ENCODE measurements at regions not wholly inside any gene's neighbourhood (a gene's known extent, or its start where the extent isn't known, plus 50 kb on each side); places are given as distances from the start of the nearest gene placed in this dataset.
"Not testable (repeated sequence)": the region's sequence is repeated elsewhere in the genome, so short reads cannot be mapped to it uniquely, and the experiment has no call there.

DNA sequence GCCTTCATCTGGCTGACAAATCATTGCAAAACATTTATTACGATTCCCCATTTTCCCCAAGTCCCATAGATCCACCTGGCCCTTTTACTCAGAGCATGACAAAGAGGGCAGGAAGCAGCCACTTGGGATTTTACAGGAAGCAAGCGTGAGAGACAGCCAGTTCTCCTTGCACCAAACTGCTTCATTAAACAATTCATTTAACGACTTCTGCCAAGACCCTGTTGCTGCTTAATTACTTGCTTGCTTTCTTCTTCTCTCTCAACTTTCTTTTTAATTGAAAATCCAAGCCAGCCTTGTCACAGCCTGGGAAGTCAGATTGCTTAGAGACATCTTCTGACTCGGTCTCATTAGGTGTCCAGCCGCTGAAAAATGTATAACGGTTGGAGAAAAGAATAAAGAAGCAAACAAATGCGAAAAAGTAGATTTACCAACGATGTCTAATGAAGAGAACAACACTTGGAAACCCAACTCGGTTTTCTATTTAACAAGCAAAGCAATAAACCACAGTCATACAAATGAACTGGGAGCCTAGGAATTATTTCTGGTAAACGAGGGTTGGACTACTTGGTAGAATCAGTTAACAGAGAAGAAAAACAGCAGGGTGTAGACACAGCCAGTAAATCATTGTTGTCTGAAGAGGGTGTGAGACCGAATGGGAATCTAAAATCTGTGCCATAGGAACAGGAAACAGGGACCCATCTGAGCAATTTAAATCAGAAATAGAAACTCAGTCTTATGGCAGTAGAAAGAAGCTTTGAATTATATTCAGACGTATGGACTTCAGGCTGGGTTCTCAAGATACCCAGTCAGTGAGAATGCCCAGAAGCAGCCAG lies 298.3 kb downstream of the LRRC3B start:
- DNase-seq (ENCODE audit: low read depth, low spot score): no peak
- no peaks in the 10 kb centered on the region for H3K4me1 ChIP-seq (ENCODE audit: insufficient read depth, insufficient read length)
- H3K27me3 ChIP-seq (ENCODE audit: insufficient read depth, insufficient read length): no peaks in the 10 kb centered on the region
- H3K9me3 ChIP-seq (ENCODE audit: insufficient read depth, low read length): no peaks in the 10 kb centered on the region
- H3K9ac ChIP-seq (ENCODE audit: insufficient read length, low read depth): no peak overlapping the region
- no peak for TF ChIP-seq SUZ12 (IDR thresholded peaks at IDR 0.05; ENCODE audit: extremely low read depth, insufficient read depth, insufficient read length)
- no peak for TF ChIP-seq ZNF274 (IDR thresholded peaks at IDR 0.05; ENCODE audit: low read depth, low read length)
- TF ChIP-seq YY1 (IDR thresholded peaks at IDR 0.05; ENCODE audit: insufficient read depth, insufficient read length): no peak
- no peak overlapping the region for H3K4me3 ChIP-seq (ENCODE audit: insufficient read length, low read depth)
- no peaks in the 10 kb centered on the region for H3K36me3 ChIP-seq (ENCODE audit: insufficient read depth, insufficient read length, low read length)

DNA sequence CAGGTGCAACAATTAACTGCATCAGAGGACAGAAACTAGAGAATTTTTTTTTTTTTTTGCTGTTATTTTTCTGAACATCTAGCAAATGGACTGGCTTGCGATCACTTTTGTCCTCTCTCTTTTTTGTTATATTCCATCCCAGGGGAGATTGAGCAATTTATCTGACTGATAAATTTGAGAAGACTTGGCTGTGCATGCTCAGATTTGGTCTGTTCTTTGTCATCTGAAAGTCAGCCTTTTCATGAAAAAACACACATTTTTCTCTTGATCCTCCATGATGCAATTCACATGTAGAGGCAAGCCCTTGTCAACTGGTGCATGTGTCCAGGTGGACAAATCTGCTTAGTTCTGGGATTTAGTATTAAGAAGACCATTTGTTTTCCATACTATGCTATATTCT lies 309.3 kb downstream of the LRRC3B start:
- Histone ChIP-seq H3K9me3 (ENCODE audit: insufficient read depth, low read length) (no peaks in the 10 kb centered on the region), H3K4me3 (ENCODE audit: insufficient read length, low read depth) (no peak overlapping the region), H3K4me1 (ENCODE audit: insufficient read depth, insufficient read length) (no peaks in the 10 kb centered on the region), H3K36me3 (ENCODE audit: insufficient read depth, insufficient read length, low read length) (no peaks in the 10 kb centered on the region), H3K27me3 (ENCODE audit: insufficient read depth, insufficient read length) (no peaks in the 10 kb centered on the region), H3K9ac (ENCODE audit: insufficient read length, low read depth) (no peak overlapping the region)
- DNase-seq (ENCODE audit: low read depth, low spot score): no peak
- TF ChIP-seq YY1 (IDR thresholded peaks at IDR 0.05; ENCODE audit: insufficient read depth, insufficient read length) (no peak), SUZ12 (IDR thresholded peaks at IDR 0.05; ENCODE audit: extremely low read depth, insufficient read depth, insufficient read length) (no peak), ZNF274 (IDR thresholded peaks at IDR 0.05; ENCODE audit: low read depth, low read length) (no peak)

DNA sequence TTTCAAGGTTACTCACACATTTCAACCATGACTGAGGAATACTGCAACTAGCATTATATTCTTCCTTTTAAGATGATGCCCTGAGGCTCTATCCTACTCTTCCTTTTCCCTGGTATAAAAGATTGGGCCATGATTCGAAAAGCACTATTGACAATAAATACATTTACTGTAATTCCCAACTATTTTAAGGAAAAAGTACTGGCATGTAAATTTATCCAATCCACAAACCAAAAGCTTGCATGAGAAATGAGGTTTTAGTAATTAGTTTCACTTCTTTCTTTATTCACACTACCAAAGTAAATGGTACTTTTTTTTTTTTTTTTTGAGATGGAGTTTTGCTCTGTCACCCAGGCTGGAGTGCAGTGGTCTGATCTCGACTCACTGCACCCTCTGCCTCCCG lies 310.2 kb downstream of the LRRC3B start:
- H3K27me3 ChIP-seq (ENCODE audit: insufficient read depth, insufficient read length): no peaks in the 10 kb centered on the region
- H3K9me3 ChIP-seq (ENCODE audit: insufficient read depth, low read length): no peaks in the 10 kb centered on the region
- no peak overlapping the region for H3K4me3 ChIP-seq (ENCODE audit: insufficient read length, low read depth)
- TF ChIP-seq SUZ12 (IDR thresholded peaks at IDR 0.05; ENCODE audit: extremely low read depth, insufficient read depth, insufficient read length): no peak
- no peak for TF ChIP-seq ZNF274 (IDR thresholded peaks at IDR 0.05; ENCODE audit: low read depth, low read length)
- TF ChIP-seq YY1 (IDR thresholded peaks at IDR 0.05; ENCODE audit: insufficient read depth, insufficient read length): no peak
- no peaks in the 10 kb centered on the region for H3K4me1 ChIP-seq (ENCODE audit: insufficient read depth, insufficient read length)
- no peak overlapping the region for H3K9ac ChIP-seq (ENCODE audit: insufficient read length, low read depth)
- no peak for DNase-seq (ENCODE audit: low read depth, low spot score)
- no peaks in the 10 kb centered on the region for H3K36me3 ChIP-seq (ENCODE audit: insufficient read depth, insufficient read length, low read length)

DNA sequence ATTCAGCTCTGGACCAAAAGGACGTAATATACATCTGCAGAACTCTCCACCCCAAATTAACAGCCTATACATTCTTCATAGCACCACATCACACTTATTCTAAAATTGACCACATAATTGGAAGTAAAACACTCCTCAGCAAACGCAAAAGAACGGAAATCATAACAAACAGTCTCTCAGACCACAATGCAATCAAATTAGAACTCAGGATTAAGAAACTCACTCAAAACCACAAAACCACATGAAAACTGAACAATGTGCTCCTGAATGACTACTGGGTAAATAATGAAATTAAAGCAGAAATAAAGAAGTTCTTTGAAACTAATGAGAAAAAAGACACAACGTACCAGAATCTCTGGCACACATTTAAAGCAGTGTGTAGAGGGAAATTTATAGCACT lies 322.9 kb downstream of the LRRC3B start:
- H3K9ac ChIP-seq (ENCODE audit: insufficient read length, low read depth); H3K9me3 ChIP-seq (ENCODE audit: insufficient read depth, low read length); H3K36me3 ChIP-seq (ENCODE audit: insufficient read depth, insufficient read length, low read length); H3K4me3 ChIP-seq (ENCODE audit: insufficient read length, low read depth); H3K27me3 ChIP-seq (ENCODE audit: insufficient read depth, insufficient read length); H3K4me1 ChIP-seq (ENCODE audit: insufficient read depth, insufficient read length); DNase-seq (ENCODE audit: low read depth, low spot score): not testable (repeated sequence)

GRCh38 chr3:26960382-26960781 lies 337.8 kb downstream of the LRRC3B start:
- H3K36me3 ChIP-seq (ENCODE audit: insufficient read depth, insufficient read length, low read length): no peaks in the 10 kb centered on the region
- no peaks in the 10 kb centered on the region for H3K27me3 ChIP-seq (ENCODE audit: insufficient read depth, insufficient read length)
- no peak overlapping the region for H3K9ac ChIP-seq (ENCODE audit: insufficient read length, low read depth)
- H3K4me1 ChIP-seq (ENCODE audit: insufficient read depth, insufficient read length): no peaks in the 10 kb centered on the region
- no peak overlapping the region for H3K4me3 ChIP-seq (ENCODE audit: insufficient read length, low read depth)
- H3K9me3 ChIP-seq (ENCODE audit: insufficient read depth, low read length): no peaks in the 10 kb centered on the region
- no peak for TF ChIP-seq SUZ12 (IDR thresholded peaks at IDR 0.05; ENCODE audit: extremely low read depth, insufficient read depth, insufficient read length)
- no peak for TF ChIP-seq ZNF274 (IDR thresholded peaks at IDR 0.05; ENCODE audit: low read depth, low read length)
- TF ChIP-seq YY1 (IDR thresholded peaks at IDR 0.05; ENCODE audit: insufficient read depth, insufficient read length): no peak
- DNase-seq (ENCODE audit: low read depth, low spot score): no peak

DNA sequence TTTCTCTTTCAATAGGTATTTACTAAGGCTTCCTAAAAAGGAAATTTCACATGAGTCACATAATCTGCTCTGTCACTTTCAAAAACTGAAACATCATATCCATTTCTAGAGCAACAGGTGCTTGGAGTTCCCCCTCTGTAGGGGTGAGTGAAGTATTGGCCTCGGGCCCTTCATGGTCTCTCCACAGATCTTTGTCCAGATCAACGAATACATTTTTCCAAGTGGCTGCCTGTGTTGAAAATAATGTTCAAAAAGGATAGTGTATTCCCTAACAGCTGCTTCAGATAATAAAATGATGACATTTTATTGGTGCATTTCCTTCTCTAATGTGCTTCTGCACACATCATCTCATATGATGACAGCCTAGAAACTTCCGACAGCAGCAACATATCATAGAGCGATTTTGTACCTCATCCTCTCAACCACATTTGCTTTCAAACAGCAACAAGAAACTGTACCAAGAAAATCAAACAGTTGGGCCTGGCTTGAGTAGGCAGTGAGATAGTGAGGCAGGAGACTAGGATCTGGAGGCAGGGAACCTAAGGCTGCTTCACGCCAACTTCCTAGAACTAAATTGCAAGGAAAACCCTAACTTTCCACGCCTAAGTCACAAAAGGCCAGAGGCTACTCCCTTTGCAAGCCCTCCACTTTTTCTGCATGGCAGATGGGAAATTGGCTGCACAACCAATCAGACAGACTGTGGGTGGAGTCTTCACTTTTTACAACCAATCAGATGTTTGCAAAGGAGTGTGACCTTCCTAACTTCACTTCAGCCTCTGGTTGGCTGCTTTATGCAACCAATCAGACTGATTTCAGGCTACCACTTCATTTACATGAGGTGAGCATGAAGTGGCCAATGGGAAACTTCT lies 340.2 kb downstream of the LRRC3B start:
- no peaks in the 10 kb centered on the region for H3K36me3 ChIP-seq (ENCODE audit: insufficient read depth, insufficient read length, low read length)
- no peaks in the 10 kb centered on the region for H3K4me1 ChIP-seq (ENCODE audit: insufficient read depth, insufficient read length)
- TF ChIP-seq SUZ12 (IDR thresholded peaks at IDR 0.05; ENCODE audit: extremely low read depth, insufficient read depth, insufficient read length): no peak
- TF ChIP-seq ZNF274 (IDR thresholded peaks at IDR 0.05; ENCODE audit: low read depth, low read length): no peak
- no peak for TF ChIP-seq YY1 (IDR thresholded peaks at IDR 0.05; ENCODE audit: insufficient read depth, insufficient read length)
- no peaks in the 10 kb centered on the region for H3K27me3 ChIP-seq (ENCODE audit: insufficient read depth, insufficient read length)
- DNase-seq (ENCODE audit: low read depth, low spot score): no peak
- H3K9me3 ChIP-seq (ENCODE audit: insufficient read depth, low read length): no peaks in the 10 kb centered on the region
- no peak overlapping the region for H3K4me3 ChIP-seq (ENCODE audit: insufficient read length, low read depth)
- H3K9ac ChIP-seq (ENCODE audit: insufficient read length, low read depth): no peak overlapping the region

- no peaks in the 10 kb centered on the region for H3K9me3 ChIP-seq (ENCODE audit: insufficient read depth, low read length)
- no peaks in the 10 kb centered on the region for H3K27me3 ChIP-seq (ENCODE audit: insufficient read depth, insufficient read length)
- TF ChIP-seq SUZ12 (IDR thresholded peaks at IDR 0.05; ENCODE audit: extremely low read depth, insufficient read depth, insufficient read length) (no peak), YY1 (IDR thresholded peaks at IDR 0.05; ENCODE audit: insufficient read depth, insufficient read length) (no peak), ZNF274 (IDR thresholded peaks at IDR 0.05; ENCODE audit: low read depth, low read length) (no peak)
- no peak overlapping the region for H3K4me3 ChIP-seq (ENCODE audit: insufficient read length, low read depth)
- H3K4me1 ChIP-seq (ENCODE audit: insufficient read depth, insufficient read length): no peaks in the 10 kb centered on the region
- DNase-seq (ENCODE audit: low read depth, low spot score): no peak
- H3K9ac ChIP-seq (ENCODE audit: insufficient read length, low read depth): no peak overlapping the region
- no peaks in the 10 kb centered on the region for H3K36me3 ChIP-seq (ENCODE audit: insufficient read depth, insufficient read length, low read length)
These were observed 340.8 kb downstream of the LRRC3B start for GRCh38 chr3:26963361-26963743.
